Prostate gland (tissue), 2 donors: ENCODE measurements at regions not wholly inside any gene's neighbourhood (a gene's known extent, or its start where the extent isn't known, plus 50 kb on each side); places are given as distances from the start of the nearest gene placed in this dataset.

ENCODE experiments used
- POLR2A ChIP-seq: fragments of 450-650 bp; IDR thresholded peaks from one replicate; pipeline ENCODE4 v1.6.1; 2016; ENCODE audit warnings: antibody characterized with exemption, mild to moderate bottlenecking
- POLR2AphosphoS5 ChIP-seq: sonication (generic); formaldehyde crosslinking; IDR thresholded peaks from one replicate; pipeline ENCODE4 v1.6.1; 2017; ENCODE audit warnings: antibody characterized with exemption
- TF ChIP-seq, protein P1 (sequence below), 4 experiments: fragments of 200-600 bp in 2 of 4; fragments of 450-650 bp in 2 of 4; sonication (generic) in 2 of 4; IDR thresholded peaks; 1 replicate in 3 of 4; 2 replicates in 1 of 4; pipeline ENCODE4 v1.5.1; 2016 to 2019; ENCODE audit warnings: antibody characterized with exemption in 4 of 4, mild to moderate bottlenecking in 2 of 4, moderate library complexity in 2 of 4

DNA sequence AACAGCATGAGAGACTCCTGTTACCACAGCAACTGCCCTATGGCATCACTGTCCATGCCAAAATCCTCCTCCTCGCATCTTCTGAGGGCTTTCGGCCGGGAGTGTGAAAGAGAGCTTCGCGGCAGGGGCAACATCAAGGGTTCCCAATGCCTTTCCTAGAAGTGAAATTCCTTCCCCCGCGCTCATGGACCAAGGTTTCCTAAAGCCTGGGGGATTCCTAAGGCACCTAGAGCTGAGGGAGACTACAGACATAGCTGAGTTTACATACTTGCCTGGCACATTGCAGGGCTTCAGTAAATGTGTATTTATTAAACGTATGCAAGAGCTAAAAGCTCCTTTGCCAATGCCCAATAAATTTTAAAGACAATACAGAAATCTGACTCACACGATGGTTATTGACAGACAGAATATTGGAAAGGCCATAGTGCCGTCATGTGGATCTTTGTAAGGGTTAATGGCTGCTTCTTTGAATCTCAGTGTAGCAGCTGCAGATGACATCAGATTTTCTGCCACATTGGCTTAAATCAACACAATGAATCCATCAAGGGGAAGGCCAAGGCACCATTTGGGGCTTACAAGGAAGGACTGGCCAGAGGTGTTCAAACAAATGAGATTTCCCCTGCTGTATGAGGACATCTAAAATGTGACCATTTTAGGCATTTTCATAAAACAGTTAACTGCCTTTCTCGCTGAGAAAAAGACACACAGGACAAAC, 281.2 kb upstream of the JARID2 start:
- TF ChIP-seq, protein P1, sequence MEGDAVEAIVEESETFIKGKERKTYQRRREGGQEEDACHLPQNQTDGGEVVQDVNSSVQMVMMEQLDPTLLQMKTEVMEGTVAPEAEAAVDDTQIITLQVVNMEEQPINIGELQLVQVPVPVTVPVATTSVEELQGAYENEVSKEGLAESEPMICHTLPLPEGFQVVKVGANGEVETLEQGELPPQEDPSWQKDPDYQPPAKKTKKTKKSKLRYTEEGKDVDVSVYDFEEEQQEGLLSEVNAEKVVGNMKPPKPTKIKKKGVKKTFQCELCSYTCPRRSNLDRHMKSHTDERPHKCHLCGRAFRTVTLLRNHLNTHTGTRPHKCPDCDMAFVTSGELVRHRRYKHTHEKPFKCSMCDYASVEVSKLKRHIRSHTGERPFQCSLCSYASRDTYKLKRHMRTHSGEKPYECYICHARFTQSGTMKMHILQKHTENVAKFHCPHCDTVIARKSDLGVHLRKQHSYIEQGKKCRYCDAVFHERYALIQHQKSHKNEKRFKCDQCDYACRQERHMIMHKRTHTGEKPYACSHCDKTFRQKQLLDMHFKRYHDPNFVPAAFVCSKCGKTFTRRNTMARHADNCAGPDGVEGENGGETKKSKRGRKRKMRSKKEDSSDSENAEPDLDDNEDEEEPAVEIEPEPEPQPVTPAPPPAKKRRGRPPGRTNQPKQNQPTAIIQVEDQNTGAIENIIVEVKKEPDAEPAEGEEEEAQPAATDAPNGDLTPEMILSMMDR (IDR thresholded peaks at IDR 0.05), result no peak
- TF ChIP-seq POLR2AphosphoS5 (no peak), POLR2A (no peak)
